GM18907 (cell line): ENCODE measurements at regions not wholly inside any gene's neighbourhood (a gene's known extent, or its start where the extent isn't known, plus 50 kb on each side); places are given as distances from the start of the nearest gene placed in this dataset.

Experiments
- ATAC-seq: cut with Tn5 transposase; IDR thresholded peaks from one replicate; pipeline ENCODE4 v1.9.1; 2021; ENCODE audit warnings: mild to moderate bottlenecking, moderate library complexity; ENCODE audit not compliant: unreplicated experiment

GRCh38 chr4:45119376-45119775 lies 393.0 kb upstream of the GNPDA2 start:
- no peak for ATAC-seq

DNA sequence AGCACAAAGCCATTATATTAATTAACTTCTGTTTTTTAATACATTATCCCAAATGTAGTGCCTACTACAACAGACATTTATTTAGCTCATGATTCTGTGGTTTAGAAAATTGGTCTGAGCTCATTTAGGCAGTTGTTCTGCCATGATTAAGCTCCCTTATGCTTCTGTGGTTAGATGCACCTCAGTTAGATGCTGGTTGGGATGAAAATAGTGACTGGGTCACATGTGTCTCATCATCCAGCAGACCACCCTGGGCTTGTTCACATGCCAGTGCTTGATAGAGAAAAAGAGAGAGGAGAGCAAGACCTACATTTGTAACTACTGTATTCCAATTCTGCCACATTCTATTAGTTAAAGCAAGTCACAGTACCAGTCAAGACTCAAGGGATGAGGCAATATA lies 376.4 kb upstream of the GNPDA2 start:
- no peak for ATAC-seq

- ATAC-seq, result no peak
Measured at GRCh38 chr4:45100956-45101818, 374.8 kb upstream of the GNPDA2 start.

DNA sequence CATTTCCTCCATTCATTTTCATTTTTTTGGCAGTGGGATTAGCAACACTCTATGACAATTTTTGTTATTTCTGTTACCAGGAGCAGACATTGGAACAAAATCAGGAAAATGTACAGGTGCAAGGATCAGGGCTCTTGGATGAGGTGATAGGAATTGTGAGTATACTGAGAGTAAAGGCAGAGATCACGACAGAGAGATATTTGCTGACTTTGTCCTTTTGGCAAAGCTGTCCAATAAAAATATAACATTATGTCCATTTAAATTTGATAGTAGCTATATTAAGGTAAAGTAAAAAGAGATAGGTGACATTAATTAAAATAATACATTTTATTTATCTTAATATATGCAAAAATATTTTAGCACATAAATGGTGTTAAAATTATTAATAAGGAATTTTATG lies 373.1 kb upstream of the GNPDA2 start:
- ATAC-seq, result no peak

GRCh38 chr4:45094684-45095083 lies 368.3 kb upstream of the GNPDA2 start:
- no peak for ATAC-seq

DNA sequence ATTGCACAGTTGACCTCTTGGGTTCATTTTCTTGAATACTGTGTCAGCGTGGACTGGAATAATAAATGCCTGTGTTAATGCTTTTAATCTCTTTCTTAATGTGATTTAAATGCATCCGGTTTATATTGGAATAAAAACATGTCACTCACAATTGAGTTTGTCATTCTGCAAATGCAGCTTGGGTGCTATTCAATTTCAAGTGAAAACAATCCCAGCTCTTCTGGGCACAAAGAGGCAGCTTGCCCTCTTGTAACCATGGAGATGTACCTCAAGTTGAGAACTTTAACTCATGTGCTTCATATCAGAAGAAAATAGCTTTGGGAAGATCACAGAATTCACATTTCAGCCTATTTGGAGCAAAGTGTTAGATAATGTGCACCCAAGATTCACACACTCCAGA lies 355.7 kb upstream of the GNPDA2 start:
- ATAC-seq, result no peak

DNA sequence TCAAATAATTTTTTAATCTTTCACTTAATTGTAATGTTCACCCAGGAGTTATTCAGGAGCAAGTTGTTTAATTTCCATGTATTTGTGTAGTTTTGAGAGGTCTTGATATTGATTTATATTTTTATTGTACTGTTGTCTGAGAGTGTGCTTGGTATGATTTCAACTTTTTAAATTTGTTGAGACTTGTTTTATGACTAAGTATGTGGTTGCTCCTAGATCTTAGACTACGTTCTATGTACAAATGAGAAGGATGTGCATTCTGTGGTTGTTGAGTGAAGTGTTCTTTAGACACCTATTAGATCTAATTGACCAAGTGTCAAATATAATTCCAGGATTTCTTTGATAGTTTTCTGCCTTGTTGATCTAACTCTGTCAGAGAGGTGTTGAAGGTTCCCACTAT lies 353.3 kb upstream of the GNPDA2 start:
- ATAC-seq, result no peak

DNA sequence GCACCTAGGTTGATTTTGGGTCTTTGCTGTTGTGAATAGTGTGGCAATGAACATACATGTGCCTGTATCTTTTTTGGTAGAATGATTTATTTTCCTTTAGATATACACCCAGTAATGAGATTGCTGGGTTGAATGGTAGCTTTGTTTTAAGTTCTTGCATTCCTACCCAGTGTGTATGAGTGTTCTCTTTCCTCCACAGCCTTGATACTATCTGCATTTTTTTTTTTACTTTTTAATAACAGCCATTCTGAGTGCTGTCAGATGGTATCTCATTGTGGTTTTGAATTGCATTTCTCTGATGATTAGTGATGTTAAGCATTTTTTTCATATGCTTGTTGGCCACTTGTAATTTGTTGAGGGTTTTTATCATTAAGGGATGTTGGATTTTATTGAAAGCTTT lies 351.8 kb upstream of the GNPDA2 start:
- no peak for ATAC-seq

GRCh38 chr4:45072981-45073380 lies 346.6 kb upstream of the GNPDA2 start:
- no peak for ATAC-seq

- ATAC-seq, result no peak
Measured at GRCh38 chr4:45064741-45065140, 338.4 kb upstream of the GNPDA2 start.

DNA sequence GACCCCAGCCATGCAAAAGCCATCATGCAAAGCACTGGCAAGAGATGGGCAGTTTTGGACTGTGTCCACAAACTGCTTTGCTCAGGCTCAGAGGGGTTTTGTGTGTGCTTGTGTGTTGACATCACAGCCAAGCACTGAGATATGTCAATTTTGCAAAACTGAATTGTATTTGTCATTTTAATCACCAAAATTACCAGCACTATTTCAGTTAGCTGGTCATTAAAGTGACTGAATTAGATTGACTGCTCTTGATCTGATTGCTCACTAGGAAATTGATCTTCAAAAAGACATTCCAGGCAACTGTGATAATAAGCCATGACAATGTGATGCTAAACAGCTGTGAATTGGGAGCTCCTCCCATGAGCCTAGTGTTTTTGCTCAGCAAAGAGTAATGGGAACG lies 337.3 kb upstream of the GNPDA2 start:
- ATAC-seq, result no peak

DNA sequence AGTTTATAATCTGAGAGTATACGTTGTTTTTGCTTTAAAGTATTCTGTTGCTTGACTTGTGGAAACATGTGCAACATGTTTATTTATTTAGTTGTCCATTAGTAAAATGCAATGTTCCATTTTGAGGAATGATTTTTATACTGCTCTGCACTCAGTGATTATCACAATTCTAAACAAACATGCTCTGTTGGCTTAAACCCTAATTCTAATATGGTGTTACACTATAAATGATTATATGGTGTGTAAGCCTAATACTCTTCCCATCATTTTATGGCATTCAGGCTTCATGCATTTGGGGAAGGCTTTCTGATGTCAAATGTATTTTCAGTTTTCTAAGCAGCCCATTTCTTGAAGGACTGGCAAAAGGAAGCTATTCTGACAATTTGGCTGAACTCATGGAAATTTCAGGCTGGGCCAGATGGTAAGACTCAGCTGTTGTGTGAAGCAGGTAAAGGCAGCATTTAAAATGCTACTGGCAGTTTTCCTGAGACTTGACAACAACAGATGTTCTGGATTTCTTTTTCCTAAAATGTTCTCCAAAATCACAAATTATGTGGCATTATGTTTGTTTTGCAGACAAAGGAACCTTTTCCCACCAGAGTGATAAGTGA lies 336.7 kb upstream of the GNPDA2 start:
- ATAC-seq, result no peak

GRCh38 chr4:45043911-45044310 lies 317.6 kb upstream of the GNPDA2 start:
- ATAC-seq, result no peak

DNA sequence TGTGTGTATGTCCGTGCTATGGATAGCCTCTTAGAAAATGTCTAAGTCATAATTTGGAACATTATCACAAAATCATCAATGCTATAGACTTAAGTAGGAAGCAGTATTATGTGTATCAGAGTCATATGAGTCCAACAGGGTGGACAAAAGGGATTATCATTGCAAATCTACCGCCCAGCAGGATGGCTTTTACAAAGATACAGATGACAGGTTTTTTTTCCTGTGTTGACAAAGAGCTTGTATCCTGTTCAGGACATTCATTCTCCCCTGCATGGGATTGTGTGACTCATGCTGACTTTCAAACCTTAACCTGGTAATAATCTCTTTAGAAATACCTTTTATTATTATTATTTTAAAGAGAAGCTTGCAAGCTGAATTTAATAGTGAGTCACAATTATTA lies 310.3 kb upstream of the GNPDA2 start:
- no peak for ATAC-seq

GRCh38 chr4:45033676-45034419 lies 307.5 kb upstream of the GNPDA2 start:
- no peak for ATAC-seq

DNA sequence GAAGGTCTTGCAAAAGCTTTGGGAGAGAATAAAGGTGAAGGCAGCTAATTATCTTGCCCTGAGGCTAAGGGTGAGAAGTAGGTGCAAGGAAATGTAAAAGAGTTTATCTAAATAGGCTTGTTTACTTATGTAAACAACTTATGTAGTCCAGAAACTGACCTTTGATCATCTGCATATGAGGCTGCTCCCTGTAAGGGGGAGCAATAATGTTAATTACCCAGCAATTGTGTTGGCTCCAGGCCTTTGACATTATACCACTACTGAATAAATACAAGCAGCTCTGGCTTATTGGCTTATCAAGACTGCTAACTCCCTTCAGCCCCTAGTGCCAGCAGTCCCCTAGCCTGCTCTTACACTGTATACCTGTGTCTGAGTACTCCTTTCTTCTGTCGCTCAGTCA lies 303.7 kb upstream of the GNPDA2 start:
- ATAC-seq, result no peak

DNA sequence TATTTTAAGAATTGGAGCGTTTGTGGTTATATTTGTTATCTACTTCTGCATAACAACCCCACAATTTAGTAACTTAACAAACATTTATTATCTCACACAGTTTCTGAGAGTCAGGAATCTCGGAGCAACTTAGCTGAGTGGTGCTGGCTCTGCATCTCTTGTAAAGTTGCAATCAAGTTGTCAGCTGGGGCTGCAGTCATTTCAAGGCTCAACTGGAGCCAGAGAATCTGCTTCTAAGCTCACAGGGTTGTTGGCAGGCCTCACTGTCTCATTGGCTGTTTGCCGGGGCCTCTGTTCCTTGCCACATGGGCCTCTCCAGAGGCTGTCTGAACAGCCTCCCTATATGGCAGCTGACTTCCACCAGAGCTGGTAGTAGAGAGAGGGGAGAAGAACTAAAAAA lies 281.2 kb upstream of the GNPDA2 start:
- no peak for ATAC-seq

DNA sequence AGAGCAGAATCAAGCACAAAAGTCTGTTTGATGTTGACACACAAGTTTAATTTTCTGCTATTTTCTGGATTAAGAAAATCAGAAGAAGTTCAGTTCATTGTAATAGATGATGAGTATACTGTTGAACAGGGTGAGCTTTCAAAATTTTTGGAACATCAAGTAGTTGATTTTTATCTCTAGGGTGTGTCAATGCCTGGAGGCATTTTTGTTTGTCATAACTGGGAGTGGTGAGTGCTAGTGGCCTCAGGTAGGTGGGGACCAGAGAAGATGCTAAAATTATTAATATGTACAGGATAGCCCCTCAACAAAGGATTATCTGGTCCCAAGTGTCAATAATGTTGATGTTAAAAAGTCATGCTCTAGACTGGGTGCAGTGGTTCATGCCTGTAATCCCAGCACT lies 279.7 kb upstream of the GNPDA2 start:
- no peak for ATAC-seq

DNA sequence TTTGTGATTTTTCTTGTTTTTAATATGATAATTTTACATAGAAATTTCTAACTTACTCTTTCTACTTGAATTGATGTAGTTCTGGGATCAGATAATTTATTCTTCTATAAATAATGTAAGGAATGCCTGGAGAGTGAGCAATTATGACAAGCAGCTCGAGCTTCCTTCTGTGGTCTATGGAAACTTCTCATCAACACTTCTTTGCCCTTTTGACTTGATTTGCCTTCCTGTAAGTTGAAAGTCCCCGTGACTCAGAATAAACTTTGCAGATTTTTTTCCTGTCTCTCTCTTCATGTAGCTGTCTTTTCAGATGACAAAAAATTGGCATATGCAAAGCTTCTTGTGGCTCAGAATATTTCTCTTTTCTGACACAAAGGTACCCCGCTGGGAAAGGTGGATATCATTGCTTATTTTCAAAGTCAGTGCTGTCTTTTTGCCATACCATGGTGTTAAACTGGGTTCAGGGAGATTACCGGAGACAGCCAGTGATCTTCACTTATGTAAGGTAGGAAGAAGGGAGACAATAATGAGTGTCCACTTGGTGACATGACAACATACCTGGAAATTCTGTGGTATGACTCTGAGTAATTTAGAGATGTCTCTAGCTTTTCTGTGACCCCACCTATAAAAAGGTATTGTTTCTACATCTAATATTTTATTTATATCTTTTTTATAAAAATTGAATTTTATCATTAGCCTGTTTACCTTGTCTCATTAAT lies 278.6 kb upstream of the GNPDA2 start:
- no peak for ATAC-seq

- no peak for ATAC-seq
Measured at GRCh38 chr4:45004326-45004725, 278.0 kb upstream of the GNPDA2 start.

DNA sequence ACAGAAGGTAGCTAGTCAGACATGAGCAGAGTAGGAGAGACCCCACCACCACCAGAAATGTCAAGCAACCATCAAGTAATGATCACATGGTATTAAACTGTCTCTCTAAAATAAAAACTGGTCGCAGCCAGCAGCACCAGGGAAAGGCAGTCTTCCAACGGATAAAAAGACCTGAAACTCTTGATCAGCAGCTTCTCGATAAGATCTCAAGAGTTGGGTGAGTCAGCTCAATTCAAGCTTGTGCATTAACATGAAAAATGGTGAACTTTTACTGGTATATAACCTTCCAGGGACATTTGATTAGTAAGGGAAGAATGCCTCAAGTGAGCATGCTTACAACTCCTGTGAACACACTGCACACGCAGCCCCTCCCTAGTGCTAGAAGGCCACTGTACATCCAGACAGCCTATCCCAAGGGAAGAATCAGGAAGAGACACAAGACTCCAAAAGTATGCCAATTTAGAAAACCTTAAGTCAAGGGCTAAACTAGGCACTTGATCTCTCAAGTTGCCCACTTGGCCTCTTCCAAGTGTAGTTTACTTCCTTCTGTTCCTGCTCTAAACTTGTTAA lies 270.0 kb upstream of the GNPDA2 start:
- ATAC-seq, result no peak
